Endothelial cell of umbilical vein (primary cell): ENCODE measurements at regions not wholly inside any gene's neighbourhood (a gene's known extent, or its start where the extent isn't known, plus 50 kb on each side); places are given as distances from the start of the nearest gene placed in this dataset.

Experiments
- CTCF ChIP-seq, 2 donors: IDR thresholded peaks; 1 replicate in 1 of 2; 2 replicates in 1 of 2; pipeline ENCODE4 v1.5.1; 2011; ENCODE audit warnings: low read length in 2 of 2, mild to moderate bottlenecking in 2 of 2, moderate library complexity in 2 of 2, control low read depth in 1 of 2, inconsistent platforms in 1 of 2, low read depth in 1 of 2; ENCODE audit not compliant: insufficient read depth in 1 of 2; ENCODE audit errors: extremely low read depth in 1 of 2
- EZH2 ChIP-seq: IDR thresholded peaks from 2 replicates; pipeline ENCODE4 v1.6.1; 2012; ENCODE audit warnings: borderline replicate concordance, low read depth, mild to moderate bottlenecking, moderate library complexity, low read length, inconsistent platforms; ENCODE audit not compliant: severe bottlenecking
- FOS ChIP-seq: IDR thresholded peaks from 2 replicates; pipeline ENCODE4 v1.6.1; 2011; ENCODE audit warnings: mild to moderate bottlenecking, low read length, moderate library complexity, borderline replicate concordance; ENCODE audit not compliant: insufficient read depth
- GATA2 ChIP-seq: IDR thresholded peaks from 2 replicates; pipeline ENCODE4 v1.7.0; 2011; ENCODE audit warnings: low read depth, mild to moderate bottlenecking, moderate library complexity, mixed read lengths, low read length; ENCODE audit not compliant: insufficient read length, insufficient read depth
- JUN ChIP-seq: IDR thresholded peaks from 2 replicates; pipeline ENCODE4 v1.6.1; 2011; ENCODE audit warnings: borderline replicate concordance, low read depth; ENCODE audit not compliant: insufficient read length, insufficient read depth
- MAX ChIP-seq: IDR thresholded peaks from 2 replicates; pipeline ENCODE4 v1.6.1; 2011; ENCODE audit not compliant: insufficient read depth, insufficient read length
- MYC ChIP-seq: IDR thresholded peaks from one replicate; pipeline ENCODE4 v1.6.1; 2011; ENCODE audit warnings: mild to moderate bottlenecking, low read depth, low read length
- POLR2A ChIP-seq: IDR thresholded peaks from 2 replicates; pipeline ENCODE4 v1.6.1; 2012; ENCODE audit warnings: low read depth, mild to moderate bottlenecking, control low read depth, low read length
- POLR2AphosphoS5 ChIP-seq: IDR thresholded peaks from 2 replicates; pipeline ENCODE4 v1.6.1; 2012; ENCODE audit warnings: low read depth, mild to moderate bottlenecking, control low read depth, low read length, moderate library complexity; ENCODE audit not compliant: insufficient read depth

GRCh38 chr6:80742481-80742880, 636.0 kb downstream of the BCKDHB start:
- TF ChIP-seq CTCF (IDR thresholded peaks at IDR 0.05; ENCODE audit: extremely low read depth in 1 of 2, insufficient read depth in 1 of 2, low read depth in 1 of 2, low read length in 2 of 2) (peak; percentile 31), POLR2A (no peak), EZH2 (no peak), MAX (no peak), JUN (no peak), FOS (no peak), GATA2 (no peak), POLR2AphosphoS5 (no peak), MYC (no peak)
